NCI-H226 (cell line): ENCODE measurements at regions not wholly inside any gene's neighbourhood (a gene's known extent, or its start where the extent isn't known, plus 50 kb on each side); places are given as distances from the start of the nearest gene placed in this dataset.
A peak's percentile ranks its signal among the peaks of the same experiment; 100 is the strongest.
"Not testable (repeated sequence)": the region's sequence is repeated elsewhere in the genome, so short reads cannot be mapped to it uniquely, and the experiment has no call there.

Source experiments
- DNase-seq: peaks from one replicate; pipeline ENCODE4 v3.0.0-alpha.2; 2015

DNA sequence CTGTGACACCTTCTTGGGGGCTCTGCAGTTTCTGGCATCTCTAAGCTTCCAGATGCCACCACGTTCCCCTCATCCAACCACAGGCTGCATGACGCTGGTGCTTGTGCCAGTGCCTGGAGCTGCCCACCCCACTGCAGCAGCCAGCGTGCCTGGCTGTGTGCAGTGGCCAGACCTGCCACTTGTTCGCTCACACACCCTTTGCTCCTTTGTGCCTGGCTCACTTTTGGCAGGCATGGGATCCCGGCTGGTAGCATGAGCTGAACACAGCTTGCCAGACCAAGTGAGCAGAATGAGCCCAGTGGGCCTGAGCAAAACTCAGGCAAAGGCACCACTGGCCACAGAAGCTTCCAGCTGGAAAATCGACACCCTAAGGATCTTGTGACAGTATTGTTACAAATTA lies 562.9 kb upstream of the ACO1 start:
- no peak for DNase-seq

DNA sequence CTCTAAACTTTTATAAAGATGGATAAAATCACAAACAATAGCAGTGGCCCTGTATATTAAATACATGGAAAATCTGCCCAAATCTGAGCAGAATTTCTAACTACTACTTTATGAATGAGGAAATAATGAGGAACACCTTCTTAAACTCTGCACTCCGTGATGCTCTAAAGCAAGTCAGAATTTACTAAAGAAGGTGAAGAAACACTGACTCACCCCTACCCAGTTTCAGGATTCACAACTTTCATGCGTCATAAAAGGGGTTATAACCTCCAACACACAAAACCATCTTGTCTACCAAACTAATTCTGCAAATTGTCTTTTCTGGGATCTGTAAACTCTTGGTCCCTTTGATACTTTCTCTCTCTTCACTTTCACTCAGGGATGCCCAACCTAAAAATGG lies 561.1 kb upstream of the ACO1 start:
- no peak for DNase-seq

DNA sequence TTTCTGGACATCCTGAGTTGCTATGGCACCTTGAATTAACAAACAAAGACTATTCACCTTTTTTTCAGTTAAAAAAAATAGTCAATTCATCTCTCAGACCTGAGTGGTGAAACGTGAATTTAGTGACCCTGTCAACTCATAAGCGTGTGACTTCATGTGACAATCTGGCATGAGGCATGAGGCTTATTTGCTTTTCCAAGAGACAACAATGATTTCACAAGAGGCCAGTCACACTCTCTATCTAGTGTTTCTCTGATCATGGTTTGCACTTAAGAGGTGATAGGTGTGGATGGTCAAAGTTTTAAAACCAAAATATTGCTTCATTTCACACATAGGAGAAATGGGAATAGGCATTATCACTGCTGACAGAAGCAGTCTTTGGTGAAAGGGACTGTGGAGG lies 559.6 kb upstream of the ACO1 start:
- no peak for DNase-seq

DNA sequence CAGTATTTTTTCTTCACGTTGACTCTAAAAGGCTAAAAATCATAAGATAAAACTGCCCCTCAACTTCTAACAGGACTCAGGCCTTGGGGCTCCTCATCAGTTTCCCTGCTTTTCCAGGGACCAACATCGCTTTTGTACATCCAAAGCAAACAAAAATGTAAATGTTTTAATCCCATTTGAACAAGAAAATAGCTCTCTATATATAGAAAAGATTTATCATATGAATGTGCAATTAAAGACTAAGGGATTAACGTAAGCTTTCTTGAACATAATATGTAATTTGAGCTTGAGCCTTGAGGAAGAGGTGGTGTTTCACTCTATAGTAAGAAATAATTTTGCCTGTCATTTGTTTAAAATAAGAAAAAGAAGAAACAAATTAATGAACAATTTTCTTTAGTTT lies 547.2 kb upstream of the ACO1 start:
- DNase-seq = no peak

DNA sequence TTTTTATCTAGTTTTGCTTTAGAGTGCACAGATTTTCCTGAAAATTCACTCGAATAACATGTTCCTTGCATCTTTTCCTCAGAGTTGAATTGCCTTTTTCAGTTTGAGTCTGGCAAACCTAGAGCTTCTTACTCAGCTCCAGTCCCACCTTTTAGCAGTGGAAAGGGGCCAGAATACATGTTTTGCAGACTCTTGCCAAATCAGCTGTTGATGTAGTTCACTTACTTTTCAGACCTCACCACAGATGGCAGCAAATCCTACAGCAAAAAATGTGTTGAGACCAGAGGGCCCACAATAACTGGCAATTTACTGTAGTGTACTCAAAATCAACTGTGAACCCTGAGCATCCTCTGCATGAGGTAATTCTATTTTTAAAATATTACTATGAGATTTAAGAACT lies 545.2 kb upstream of the ACO1 start:
- no peak for DNase-seq

DNA sequence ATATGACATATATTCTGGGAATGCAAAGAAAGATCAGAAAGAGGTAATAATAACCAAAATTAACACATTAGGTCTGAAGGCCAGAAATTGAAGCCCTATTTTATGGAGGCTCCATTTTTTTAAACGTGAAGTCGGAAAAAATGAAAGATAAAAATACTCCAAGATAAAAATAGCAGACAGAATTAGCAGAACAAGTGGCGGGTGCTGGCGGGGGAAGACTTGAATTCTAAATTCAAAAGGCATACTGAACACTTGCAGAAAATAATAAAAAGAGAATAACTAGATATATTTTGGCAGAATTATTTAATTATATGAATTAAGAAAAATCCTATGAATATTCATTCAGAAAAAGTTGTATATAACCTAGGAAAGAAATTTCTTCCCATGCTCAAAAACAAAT lies 543.7 kb upstream of the ACO1 start:
- DNase-seq = no peak

DNA sequence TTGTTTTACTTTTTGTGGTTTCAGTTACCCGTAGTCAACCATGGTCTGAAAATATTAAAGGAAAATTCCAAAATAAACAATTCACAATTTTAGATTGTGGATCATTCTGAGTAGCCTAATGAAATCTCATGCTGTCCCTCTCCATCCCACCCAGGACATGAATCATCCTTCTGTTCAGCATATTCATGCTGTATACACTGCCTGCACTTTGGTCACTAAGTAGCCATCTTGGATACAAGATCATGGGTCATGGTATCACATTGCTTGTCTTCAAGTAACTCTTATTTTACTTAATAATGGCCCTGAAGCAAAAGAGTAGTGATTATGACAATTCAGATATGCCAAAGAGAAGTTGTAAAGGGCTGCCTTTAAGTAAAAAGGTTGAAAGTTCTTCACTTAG lies 536.5 kb upstream of the ACO1 start:
- no peak for DNase-seq

DNA sequence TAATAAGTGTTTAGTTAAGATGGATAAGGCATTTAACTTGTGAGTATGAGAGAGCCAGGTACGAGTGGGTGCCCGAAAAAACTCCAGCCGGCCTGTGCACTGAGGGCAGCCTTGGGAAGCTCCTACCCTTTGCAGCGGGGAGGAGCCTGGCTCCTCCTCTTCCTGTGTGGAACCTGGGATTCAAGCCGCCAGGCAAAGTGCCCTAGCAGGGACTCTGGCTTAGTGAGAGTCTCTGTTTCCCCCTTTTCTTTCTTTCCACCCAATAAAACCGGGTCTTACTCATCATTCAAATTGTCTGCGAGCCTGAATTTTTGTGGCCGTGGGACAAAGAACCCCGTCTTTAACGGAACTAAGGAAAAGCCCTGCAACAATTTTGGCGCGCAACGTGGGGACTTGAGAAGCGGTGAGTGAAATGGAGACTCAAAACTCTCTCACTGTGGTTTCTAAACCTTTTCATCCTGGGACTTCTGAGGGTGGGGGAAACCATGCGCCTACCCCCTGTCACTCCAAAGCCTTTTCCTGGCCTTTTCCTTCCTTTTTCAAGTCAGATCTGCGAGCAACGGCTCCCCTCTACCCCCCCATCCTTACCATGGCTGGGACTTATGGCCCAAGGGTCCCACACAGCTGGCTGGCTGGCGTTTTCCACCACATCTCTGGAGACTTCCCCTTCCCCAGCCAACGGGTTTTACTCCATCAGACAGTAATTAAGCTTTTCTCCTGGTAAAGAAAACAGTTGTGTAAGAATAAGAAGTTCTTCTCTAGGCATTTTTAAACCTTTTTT lies 535.7 kb upstream of the ACO1 start:
- no peak for DNase-seq

DNA sequence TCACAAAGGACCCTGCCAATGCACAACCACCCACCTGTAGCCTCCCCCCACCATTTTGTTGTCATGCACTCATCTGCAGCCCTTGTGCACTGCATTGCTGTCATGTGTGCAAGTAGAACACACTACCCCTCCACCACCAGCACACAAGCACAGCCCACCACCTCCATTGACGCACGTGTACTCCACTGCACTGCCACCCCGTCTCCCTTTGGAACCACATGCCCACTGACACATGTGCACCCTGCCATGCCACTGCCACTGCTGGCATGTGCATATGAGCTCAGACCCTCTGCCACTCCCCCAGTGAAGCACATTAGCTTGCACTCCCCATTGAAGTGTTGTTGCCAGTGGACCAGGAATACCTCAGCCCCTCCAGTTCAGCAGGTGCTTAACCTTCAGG lies 530.3 kb upstream of the ACO1 start:
- DNase-seq = no peak

DNA sequence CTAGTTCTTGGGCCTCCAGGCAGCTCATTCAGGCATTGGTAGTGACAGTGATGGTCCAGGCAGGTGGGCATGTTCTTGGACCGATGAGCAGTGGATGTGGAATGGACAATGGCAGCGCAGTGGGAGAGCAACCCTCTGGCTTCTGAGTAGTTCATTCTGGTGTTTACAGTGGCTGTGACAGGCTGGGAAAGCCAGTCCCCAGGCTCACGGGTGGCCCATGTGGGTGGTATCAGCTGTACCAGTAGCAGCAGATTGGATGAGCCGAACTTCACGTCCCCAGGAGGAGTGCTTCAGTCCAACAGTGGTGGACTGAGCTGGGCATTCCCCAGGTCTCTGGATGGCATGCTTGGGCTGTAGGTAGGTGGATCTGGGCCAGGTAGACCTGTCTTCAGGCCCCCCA lies 515.6 kb upstream of the ACO1 start:
- DNase-seq = no peak

DNA sequence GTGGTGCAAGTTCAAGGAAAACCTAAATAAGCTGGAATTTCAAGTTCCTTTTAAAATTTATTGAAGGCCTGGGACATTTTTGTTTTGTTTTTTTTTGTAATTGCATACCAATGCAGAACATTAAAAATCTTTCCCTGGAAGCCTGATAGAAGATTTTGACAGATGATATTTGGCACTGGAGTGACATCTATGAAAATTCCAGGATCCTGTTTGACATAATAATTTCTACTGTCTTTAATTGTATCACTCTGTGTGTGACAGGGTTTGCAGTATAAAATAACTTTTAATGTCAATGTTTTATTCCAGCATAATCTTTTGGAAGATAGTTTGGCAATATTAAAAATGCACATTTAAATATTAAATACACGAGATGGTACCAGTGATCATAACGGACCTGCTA lies 514.2 kb upstream of the ACO1 start:
- DNase-seq = no peak

DNA sequence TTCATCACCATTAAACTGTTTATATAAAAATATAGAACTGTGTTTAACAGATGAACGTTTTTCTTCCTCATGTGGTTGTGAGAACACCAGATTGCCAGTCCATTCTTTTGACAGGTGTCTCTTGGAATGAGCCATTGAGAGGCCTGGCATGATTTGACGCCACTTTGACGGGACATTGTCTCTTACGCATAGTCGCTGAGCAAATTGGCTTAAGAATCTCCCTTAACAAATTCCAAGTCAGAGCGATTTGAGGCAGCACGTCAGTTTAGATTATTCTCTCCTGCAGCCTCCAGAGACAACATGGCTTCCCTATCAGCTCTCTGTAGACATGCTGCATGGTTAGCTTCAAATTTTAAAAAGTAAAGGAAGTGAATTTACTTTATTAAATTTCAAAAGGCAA lies 510.7 kb upstream of the ACO1 start:
- DNase-seq = no peak

DNA sequence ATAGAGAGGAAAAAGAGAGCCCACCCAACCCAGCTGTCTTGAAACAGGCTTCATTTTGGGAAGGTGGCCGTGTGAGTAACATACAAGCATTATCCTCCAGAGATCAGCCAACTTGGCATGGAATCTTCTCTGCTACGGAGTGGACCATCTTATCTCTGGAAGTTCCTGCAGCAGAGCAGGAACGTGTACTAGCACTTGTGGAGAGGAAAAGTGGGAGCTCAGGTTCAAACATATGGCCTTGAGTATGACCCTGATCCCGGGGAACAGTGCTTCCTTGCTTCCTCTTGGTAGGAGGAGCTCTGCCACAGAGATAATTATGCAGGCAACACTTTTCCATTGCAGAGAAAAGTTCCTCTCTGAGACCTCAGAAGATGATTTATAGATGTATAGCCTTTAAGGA lies 490.4 kb upstream of the ACO1 start:
- no peak for DNase-seq

DNA sequence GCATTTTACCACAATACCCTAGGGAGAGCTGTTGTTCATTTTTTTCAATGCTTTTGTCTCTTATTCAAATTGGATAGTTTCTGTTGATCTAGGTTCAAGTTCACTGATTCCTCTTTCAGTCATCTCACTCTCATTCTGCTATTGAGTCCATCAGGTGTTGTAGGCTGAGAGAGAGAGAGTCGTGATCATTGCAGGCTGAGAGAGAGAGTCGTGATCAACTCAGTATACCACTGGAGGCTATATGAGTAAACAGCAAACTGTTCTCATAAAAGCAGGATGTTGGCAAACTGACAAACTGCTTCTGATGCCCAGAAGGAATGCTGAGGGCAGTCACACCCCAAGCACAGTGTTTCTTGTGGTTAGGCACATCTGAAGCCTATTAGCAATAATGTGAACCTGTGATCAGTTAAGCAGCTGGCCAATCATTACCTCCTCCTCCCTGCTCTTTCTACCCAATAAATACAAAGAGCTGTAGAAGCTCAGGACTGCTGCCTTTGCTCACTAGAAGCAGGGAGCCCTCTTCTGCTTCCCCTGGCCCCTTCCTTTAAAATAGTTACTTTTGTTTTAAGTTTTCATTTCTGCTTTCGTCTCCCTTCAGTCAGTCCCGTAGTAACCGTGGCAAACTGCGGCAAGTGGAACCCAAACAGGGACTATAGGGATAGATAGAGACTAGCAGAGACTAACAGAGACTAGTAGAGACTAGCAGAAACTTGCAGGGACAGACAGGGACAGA lies 476.1 kb upstream of the ACO1 start:
- DNase-seq = peak; percentile 3

DNA sequence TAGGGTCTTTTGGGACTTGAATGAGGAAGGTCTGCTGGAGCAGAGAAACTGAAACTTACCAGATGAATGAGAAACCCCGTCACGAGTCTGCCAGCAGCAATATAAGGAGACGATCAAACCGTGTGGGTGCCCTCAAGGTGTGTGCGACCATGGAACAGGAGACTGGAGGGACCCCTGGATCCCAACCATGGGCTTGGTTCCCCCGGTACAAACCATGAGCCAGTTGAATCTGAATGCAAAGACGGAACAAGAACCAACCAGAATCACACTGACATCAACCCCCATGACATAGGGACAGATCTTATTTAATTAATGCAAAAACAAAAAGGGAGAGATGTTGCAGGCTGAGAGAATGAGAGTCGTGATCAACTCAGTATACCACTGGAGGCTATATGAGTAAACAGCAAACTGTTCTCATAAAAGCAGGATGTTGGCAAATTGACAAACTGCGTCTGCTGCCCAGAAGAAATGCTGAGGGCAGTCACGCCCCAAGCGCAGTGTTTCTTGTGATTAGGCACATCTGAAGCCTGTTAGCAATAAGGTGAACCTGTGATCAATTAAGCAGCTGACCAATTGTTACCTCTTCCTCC lies 475.5 kb upstream of the ACO1 start:
- no peak for DNase-seq

DNA sequence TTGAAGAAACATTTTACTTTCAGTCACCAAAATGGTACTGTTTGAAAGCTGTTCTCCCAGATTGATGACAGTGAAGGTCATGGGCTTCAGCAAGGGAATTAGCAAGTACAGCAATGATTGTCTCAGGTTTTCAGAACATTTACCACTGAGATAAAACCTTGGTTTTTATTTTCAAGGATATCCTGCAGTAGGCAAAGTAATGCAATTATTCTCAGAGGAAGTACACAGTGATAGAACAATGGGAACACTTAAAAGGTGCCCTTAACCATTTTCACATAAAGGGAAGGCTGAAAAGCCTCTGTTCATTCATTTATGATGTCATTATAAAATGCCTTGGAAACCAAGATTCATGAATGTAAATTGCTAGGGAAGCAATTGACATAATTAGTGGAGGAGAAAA lies 471.8 kb upstream of the ACO1 start:
- DNase-seq = no peak

DNA sequence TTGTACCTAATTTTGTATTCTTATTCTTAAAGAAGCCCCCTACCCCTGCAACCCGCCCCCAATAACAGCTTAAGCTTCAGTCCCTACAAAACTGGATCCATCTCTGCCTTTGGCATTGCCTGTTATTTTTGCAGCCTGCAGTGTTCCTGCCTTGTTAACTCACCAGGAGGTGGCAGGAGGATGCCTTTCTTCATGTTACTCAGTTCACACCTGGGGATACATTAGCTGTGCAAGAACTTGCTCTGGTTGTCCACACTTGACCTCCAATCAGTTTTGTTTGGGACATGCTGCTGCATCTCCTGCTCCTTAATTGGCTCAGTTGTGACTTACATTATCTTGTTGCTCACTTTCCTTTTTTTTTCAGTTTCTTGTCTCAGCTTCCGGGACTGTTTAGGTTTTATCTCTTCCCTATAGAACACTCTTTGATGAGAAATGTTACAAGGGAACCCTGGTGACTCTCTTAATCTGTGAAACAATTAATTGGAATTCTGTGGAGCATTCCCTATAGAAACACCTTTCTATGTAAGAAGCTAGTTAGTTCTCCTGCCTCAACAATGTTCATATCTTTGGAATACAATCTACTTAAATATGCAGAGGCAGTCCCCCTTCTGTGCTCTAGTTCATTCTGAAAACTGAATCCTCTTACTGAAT lies 467.7 kb upstream of the ACO1 start:
- DNase-seq = no peak

DNA sequence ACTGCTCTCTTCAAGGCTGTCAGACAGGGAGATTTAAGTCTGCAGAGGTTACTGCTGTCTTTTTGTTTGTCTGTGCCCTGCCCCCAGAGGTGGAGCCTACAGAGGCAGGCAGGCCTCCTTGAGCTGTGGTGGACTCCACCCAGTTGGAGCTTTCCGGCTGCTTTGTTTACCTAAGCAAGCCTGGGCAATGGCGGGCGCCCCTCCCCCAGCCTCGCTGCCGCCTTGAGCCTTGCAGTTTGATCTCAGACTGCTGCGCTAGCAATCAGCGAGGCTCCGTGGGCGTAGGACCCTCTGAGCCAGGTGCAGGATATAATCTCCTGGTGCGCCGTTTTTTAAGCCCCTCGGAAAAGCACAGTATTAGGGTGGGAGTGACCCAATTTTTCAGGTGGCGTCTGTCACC lies 446.7 kb upstream of the ACO1 start:
- DNase-seq = not testable (repeated sequence)

DNA sequence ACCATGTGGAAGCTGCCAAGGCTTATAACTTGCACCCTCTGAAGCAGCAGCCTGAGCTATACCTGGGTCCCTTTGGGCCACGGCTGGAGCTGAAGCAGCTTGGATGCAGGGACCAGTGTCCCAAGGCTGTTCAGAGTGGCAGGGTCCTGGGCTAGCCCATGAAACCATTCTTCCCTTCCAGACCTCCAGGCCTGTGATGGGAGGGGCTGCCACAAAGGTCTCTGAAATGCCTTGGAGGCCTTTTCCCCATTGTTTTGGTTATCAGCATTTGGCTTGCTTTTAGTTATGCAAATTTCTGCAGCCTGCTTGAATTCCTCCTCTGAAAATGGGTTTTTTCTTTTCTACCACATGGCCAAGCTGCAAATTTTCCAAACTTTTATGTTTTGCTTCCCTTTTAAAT lies 433.7 kb upstream of the ACO1 start:
- no peak for DNase-seq

DNA sequence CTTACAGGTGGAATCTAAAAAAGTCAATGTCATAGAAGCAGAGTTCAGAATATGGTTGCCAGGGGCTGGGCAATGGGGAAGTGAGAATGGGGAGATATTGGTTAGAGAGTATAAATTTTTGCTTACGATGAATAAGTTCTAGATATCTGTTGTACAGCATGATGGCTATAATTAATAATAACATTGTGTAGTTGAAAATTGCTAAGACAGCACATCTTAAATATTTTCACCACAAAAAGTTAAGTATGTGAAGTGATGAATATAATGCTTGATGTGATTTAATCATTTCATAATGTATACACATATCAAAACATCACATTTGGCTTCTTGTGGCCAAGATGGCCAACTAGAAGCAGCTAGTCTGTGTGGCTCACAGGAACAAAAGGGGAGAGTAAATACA lies 425.9 kb upstream of the ACO1 start:
- DNase-seq = no peak

DNA sequence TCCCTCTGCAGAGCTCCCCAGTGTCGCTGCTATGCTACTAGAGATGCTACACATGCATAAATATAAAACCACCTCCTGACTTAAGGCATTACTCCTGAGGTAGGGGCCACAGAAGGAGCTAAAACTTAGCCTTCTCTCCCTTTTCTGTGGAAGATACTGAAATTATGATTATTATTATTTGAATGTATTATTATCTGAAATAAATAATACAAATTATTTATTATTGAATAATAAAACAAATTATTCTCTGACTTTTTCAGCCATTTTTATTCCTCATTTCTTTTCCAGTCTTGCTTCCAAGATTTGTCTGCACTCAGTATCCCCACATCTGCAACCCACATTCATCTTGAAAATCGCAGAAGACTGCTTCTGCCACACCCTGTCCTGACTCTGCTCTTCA lies 414.9 kb upstream of the ACO1 start:
- DNase-seq = no peak

DNA sequence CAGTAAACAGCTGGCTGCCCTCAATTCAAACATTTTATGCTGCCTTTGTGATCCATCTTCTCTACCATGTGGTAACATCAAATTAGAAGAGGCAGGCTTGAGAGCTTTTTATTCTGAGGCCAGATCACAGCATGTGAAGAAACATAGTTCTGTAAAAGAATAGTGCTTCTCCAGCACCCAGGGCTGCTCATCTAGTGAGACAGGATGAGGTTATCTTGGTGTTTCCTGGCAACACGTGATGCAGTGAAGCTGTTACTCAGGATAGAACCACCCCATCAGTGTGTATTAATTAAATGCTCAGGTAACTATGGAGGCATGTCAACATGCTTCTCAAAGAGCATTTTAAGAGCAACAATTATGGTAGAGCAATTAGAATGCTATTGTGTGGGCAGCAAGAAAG lies 400.5 kb upstream of the ACO1 start:
- DNase-seq = no peak

DNA sequence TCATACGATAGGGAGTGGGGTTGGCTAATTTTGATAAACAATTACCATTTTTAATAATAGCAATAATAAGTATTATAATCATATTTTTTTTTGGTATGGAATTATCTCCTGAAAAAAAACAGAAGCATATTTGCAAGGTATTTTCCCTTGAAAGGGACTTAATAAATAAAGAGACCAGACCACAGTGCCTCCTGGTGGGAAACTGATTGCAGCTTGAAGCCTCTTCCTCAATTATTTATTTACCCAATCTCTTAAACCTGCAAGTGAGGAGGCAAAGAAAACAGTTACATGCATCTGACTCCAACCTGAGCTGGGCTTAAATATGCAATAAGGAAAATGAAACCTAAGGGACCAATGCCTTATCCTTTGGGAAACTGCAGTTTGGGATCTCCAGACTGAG lies 388.1 kb upstream of the ACO1 start:
- no peak for DNase-seq
